Liver (tissue), 3 donors: ENCODE measurements at regions not wholly inside any gene's neighbourhood (a gene's known extent, or its start where the extent isn't known, plus 50 kb on each side); places are given as distances from the start of the nearest gene placed in this dataset.

ENCODE experiments used
- SP1 ChIP-seq: IDR thresholded peaks from 2 replicates; pipeline ENCODE4 v1.6.1; 2018; ENCODE audit warnings: antibody characterized with exemption, mild to moderate bottlenecking
- YY1 ChIP-seq: IDR thresholded peaks from 2 replicates; pipeline ENCODE4 v1.6.1; 2016; ENCODE audit warnings: antibody characterized with exemption, mild to moderate bottlenecking
- TF ChIP-seq, protein P1 (sequence below): fragments of 150-350 bp; IDR thresholded peaks from 2 replicates; pipeline ENCODE4 v1.5.1; 2017; ENCODE audit warnings: improper control_type of control experiment, low read depth, low read length; ENCODE audit not compliant: missing input control
- TF ChIP-seq, protein P2 (sequence below): IDR thresholded peaks from 2 replicates; pipeline ENCODE4 v1.6.1; 2016; ENCODE audit warnings: antibody characterized with exemption, mild to moderate bottlenecking
- TF ChIP-seq, protein P3 (sequence below): IDR thresholded peaks from 2 replicates; pipeline ENCODE4 v1.6.1; 2016; ENCODE audit warnings: antibody characterized with exemption
- donor health status: healthy.
- donor health status: healthy.

DNA sequence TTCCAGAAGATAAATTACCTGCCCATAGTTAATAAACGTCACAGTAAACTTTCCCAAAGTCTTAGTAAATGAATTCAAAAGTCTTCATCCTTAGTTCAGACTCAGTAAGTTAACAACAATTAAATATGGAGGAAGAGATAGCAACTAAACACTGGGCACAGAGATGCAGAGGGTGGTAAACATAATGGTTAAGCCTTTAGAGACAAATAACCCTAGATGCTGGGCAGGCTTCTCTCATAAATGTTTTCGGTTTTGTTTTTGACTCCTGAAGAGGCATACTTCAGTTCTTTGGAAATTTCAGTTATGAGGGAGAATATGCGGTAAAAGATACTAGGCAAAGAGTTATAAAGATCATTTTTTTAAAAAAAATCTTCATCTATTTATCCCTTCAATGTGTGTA, 369.8 kb downstream of the FRK start:
- TF ChIP-seq, protein P1, sequence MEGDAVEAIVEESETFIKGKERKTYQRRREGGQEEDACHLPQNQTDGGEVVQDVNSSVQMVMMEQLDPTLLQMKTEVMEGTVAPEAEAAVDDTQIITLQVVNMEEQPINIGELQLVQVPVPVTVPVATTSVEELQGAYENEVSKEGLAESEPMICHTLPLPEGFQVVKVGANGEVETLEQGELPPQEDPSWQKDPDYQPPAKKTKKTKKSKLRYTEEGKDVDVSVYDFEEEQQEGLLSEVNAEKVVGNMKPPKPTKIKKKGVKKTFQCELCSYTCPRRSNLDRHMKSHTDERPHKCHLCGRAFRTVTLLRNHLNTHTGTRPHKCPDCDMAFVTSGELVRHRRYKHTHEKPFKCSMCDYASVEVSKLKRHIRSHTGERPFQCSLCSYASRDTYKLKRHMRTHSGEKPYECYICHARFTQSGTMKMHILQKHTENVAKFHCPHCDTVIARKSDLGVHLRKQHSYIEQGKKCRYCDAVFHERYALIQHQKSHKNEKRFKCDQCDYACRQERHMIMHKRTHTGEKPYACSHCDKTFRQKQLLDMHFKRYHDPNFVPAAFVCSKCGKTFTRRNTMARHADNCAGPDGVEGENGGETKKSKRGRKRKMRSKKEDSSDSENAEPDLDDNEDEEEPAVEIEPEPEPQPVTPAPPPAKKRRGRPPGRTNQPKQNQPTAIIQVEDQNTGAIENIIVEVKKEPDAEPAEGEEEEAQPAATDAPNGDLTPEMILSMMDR = no peak
- TF ChIP-seq YY1 = no peak
- TF ChIP-seq, protein P2, sequence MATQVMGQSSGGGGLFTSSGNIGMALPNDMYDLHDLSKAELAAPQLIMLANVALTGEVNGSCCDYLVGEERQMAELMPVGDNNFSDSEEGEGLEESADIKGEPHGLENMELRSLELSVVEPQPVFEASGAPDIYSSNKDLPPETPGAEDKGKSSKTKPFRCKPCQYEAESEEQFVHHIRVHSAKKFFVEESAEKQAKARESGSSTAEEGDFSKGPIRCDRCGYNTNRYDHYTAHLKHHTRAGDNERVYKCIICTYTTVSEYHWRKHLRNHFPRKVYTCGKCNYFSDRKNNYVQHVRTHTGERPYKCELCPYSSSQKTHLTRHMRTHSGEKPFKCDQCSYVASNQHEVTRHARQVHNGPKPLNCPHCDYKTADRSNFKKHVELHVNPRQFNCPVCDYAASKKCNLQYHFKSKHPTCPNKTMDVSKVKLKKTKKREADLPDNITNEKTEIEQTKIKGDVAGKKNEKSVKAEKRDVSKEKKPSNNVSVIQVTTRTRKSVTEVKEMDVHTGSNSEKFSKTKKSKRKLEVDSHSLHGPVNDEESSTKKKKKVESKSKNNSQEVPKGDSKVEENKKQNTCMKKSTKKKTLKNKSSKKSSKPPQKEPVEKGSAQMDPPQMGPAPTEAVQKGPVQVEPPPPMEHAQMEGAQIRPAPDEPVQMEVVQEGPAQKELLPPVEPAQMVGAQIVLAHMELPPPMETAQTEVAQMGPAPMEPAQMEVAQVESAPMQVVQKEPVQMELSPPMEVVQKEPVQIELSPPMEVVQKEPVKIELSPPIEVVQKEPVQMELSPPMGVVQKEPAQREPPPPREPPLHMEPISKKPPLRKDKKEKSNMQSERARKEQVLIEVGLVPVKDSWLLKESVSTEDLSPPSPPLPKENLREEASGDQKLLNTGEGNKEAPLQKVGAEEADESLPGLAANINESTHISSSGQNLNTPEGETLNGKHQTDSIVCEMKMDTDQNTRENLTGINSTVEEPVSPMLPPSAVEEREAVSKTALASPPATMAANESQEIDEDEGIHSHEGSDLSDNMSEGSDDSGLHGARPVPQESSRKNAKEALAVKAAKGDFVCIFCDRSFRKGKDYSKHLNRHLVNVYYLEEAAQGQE = no peak
- no peak for TF ChIP-seq SP1
- TF ChIP-seq, protein P3, sequence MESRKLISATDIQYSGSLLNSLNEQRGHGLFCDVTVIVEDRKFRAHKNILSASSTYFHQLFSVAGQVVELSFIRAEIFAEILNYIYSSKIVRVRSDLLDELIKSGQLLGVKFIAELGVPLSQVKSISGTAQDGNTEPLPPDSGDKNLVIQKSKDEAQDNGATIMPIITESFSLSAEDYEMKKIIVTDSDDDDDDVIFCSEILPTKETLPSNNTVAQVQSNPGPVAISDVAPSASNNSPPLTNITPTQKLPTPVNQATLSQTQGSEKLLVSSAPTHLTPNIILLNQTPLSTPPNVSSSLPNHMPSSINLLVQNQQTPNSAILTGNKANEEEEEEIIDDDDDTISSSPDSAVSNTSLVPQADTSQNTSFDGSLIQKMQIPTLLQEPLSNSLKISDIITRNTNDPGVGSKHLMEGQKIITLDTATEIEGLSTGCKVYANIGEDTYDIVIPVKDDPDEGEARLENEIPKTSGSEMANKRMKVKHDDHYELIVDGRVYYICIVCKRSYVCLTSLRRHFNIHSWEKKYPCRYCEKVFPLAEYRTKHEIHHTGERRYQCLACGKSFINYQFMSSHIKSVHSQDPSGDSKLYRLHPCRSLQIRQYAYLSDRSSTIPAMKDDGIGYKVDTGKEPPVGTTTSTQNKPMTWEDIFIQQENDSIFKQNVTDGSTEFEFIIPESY = no peak
